ENCODE measurements at regions not wholly inside any gene's neighbourhood (a gene's known extent, or its start where the extent isn't known, plus 50 kb on each side); places are given as distances from the start of the nearest gene placed in this dataset.
"Not testable (repeated sequence)": the region's sequence is repeated elsewhere in the genome, so short reads cannot be mapped to it uniquely, and the experiment has no call there.

DNA sequence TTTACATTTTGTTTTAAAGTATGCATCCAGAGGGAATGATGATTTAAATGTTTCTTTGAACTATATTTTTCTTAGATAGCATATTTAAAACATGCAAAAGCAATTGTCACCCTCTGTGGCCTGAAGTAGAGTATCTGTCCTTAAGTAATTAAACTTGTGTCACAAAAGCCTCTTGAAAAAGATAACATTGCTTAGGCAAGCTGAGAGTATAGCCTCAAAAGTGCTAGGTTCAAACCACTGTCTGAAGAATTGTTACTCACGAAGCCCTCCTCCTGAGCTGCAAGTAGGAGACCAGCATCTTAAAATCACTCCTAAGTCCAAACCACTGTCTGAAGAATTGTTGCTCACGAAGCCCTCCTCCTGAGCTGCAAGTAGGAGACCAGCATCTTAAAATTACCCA, 378.0 kb upstream of the PRR16 start:
- no peak for DNase-seq (ENCODE audit: low read depth in 3 of 3)

DNA sequence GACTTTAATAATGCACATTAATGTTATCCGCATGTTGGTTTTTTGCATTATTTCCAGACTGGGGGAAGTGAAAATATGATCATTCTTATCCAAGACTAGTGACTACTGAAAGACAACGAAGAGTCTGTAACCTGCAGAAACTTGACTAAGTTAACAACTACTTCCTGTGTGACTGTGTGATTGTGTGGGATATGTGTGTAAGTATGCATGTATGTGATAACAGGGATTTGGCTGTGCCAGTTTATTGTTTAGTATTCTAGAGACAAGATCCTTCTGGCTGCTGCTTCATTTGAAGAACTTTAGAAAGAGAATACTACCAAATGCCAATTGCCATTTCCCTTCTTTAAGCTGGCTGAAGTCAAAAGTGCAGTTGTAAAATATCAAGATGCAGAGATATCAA, 375.7 kb upstream of the PRR16 start:
- no peak for DNase-seq (ENCODE audit: low read depth in 3 of 3)

GRCh38 chr5:120088836-120089235, 375.3 kb upstream of the PRR16 start:
- no peak for DNase-seq (ENCODE audit: low read depth in 3 of 3)

DNA sequence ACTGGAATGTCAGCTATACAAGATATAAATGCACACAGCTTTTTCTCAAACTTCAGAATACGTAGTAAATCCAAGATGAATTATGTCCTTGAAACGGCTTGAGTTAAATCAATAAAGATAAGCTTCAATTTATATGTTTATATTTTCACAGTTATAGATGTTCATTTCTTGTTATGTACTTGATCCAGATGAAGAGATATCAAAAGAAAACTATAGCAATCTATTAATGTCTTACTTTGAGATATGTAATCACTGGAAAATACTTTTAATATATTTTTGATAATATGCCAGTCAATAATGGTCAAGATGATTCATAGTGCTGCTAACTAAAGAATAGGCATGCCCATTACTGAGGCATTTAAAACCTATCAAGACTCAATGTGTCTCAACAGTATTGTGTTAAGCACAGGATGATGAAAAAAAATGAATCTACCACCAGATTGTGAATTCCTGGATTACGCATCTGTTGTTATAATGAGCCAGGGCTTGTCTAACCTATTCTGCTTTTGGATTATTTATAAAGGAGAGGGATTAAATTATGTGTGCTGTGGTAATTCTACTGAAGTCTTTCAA, 372.6 kb upstream of the PRR16 start:
- no peak for DNase-seq (ENCODE audit: low read depth in 3 of 3)

DNA sequence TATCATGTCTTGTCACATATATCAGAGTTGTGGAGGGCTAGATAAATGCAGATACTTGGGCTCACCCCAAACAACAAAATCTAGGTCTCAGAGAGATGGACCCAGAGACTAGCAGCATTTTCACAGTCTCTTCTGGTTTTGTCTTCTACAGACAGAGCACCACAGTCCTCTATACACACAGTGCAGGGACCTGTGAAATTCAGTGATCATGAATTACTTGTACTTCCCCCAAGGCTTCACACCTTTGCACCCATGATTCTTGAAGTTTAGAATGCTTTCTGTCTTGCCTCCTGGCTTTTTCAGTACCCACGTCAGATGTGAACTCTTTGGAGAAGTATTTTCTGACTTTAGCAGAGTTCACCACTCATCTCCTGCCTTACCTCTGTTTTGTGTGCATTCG, 371.5 kb upstream of the PRR16 start:
- DNase-seq (ENCODE audit: low read depth in 3 of 3), result no peak

DNA sequence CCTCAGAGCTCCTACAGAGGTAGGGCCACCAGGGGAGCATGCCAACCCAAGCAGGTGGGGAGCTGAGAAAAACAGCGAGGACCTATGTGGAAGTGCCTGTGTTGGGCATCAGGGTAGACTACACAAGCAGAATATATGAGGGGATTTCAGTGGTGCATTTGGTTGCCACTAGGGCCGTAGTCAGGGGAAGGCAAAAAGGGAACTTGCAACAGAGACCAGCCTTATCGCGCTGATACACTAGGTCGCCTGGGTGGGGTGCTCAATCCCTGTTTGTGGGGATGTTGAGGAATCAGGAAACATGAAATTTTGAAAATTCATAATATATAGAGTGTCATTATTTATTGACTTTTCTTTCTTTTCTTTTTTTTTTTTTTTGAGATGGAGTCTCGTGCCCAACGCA, 370.9 kb upstream of the PRR16 start:
- no peak for DNase-seq (ENCODE audit: low read depth in 3 of 3)

GRCh38 chr5:120096413-120096812, 367.7 kb upstream of the PRR16 start:
- no peak for DNase-seq (ENCODE audit: low read depth in 3 of 3)

DNA sequence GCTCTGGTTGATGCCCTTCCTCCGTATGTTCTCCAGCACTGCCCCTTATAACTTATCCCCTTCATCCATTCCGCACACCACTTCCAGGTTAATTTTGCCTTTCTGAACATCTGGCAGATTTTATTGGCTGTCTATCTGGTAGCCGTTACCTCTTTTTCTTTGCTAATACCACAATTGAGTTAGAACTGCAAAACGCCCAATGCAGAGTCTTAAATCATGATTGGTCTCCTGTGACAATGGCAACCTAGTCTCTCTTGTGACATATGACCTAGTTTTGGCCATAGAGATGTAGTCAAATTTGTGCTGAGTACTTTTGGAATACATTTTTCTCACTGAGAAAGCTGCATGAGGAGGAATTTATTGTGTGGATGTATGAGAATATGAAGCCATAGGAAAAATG, 365.7 kb upstream of the PRR16 start:
- no peak for DNase-seq (ENCODE audit: low read depth in 3 of 3)

- DNase-seq (ENCODE audit: low read depth in 3 of 3), result no peak
Measured at GRCh38 chr5:120098902-120099535, 365.1 kb upstream of the PRR16 start.

GRCh38 chr5:120101771-120102170, 362.3 kb upstream of the PRR16 start:
- no peak for DNase-seq (ENCODE audit: low read depth in 3 of 3)

DNA sequence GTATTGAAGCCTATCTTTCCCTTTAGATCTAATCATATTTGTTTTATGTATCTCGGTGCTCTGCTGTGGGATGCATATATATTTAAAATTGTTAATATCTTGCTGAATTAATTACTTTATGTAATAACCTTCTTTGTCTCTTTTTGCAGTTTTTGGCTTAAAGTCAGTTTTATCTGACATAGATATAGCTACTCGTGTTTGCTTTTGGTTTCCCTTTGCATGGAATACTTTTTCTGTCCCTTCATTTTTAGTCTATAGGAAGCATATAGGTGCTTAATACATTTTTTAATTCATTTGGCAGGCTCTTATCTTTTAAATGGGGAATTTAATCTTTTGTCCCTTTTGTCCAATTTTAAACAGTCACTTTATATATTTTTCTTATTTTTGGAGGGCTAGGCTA, 360.6 kb upstream of the PRR16 start:
- DNase-seq (ENCODE audit: low read depth in 3 of 3), result no peak

DNA sequence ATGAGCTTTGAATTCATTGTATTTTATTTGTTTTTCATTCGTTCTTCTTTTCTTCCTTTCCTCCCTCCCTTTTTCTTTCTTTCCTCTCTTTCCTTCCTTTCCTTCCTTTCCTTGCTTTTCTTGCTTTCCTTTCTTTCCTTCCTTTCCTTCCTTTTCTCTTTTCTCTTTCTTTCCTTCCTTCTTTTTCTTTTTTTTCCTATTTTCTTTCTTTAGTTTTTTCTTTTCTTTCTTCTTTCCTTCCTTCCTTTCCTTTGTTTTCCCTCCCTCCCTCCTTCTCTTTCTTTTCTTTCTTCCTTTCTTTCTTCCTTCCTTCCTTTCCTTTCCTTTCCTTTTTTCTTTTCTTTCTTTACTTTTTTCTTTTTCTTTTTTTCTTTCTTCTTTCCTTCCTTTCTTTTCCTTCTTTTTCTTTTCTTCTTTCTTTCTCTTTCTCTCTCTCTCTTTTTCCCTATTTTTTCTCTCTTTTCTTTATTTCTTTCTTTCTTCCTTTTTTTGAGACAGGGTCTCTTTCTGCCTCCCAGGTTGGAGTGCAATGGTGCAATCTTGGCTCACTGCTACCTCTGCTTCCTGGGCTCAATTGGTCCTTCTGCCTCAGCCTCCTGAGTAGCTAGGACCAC, 357.1 kb upstream of the PRR16 start:
- no peak for DNase-seq (ENCODE audit: low read depth in 3 of 3)

- DNase-seq (ENCODE audit: low read depth in 3 of 3), result no peak
Measured at GRCh38 chr5:120108586-120109248, 355.4 kb upstream of the PRR16 start.

DNA sequence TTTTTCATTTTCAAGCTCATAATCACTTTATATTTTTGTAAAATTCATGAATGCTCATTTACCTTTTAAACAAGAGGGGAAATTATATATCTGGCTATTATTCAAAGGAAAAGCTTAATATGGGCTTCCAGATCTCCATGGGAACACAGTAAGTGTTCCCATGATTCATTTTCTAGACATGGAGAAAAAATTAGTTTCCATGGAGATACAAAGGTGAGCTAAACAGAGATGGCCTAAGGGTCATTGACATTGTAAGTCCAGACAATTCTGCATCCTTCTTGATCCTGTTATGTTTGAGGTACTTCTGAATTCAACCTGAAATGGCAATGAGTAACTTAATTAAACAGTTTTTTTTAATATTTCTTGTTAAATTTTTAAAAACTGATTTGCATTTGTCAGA, 341.4 kb upstream of the PRR16 start:
- no peak for DNase-seq (ENCODE audit: low read depth in 3 of 3)

GRCh38 chr5:120124031-120124430, 340.1 kb upstream of the PRR16 start:
- DNase-seq (ENCODE audit: low read depth in 3 of 3), result no peak

- no peak for DNase-seq (ENCODE audit: low read depth in 3 of 3)
Measured at GRCh38 chr5:120124961-120125360, 339.1 kb upstream of the PRR16 start.

- DNase-seq (ENCODE audit: low read depth in 3 of 3), result not testable (repeated sequence)
Measured at GRCh38 chr5:120132347-120132746, 331.8 kb upstream of the PRR16 start.

DNA sequence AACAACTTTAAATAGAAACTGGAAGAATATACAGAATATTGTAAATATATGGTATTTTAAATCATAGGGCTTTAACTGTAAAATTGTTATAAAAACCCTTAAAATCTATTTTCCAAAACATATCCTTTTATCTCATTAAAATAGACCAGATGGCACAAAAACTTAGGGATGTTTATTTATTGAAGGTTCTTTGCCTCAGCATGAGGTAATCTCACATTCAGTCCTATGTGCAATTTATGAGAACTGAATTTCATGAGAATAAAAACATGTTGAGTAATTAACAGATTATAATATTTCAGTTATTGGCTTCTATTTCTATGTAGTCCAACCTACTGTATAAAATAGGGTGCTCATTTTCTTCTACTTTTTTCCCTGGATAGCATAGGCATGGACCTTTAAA, 329.2 kb upstream of the PRR16 start:
- DNase-seq (ENCODE audit: low read depth in 3 of 3), result no peak

DNA sequence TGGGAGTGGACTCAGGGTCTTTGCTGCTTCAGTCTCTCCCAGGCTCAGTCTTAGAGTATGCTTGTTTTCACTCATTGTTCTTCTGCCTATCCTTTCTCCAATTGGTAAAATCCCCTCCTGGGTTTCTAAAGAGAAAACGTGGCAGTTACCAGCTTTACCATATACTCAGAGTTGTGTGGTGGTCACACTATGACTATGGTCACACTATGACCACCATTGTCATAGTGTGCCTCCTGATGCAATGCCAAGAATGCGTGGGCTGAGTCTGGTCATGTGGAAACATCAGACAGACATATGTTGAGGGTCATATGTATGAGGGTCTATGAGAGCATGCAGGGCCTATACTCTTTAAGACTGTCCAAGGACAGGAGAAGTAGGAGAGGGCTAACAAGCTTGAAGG, 326.5 kb upstream of the PRR16 start:
- no peak for DNase-seq (ENCODE audit: low read depth in 3 of 3)

DNA sequence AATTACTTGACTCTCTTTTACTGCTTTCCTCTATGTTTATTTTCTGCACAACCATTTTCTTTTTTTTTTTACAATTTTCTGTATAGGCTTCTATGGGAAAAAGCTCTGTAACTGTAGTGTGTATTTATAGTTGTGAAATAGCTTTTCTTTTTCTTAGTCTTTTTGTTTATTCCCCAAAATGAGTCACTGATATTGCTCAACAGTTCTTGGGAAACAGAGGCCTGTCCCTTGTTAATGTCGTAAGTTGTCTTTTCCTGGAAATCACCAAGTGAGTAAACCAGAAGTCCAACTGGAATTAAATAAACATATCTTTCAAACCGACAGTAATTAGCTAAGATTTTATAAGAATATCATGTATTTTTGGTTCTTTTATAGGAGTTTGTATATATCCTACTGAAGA, 325.1 kb upstream of the PRR16 start:
- no peak for DNase-seq (ENCODE audit: low read depth in 3 of 3)

GRCh38 chr5:120140501-120140900, 323.6 kb upstream of the PRR16 start:
- DNase-seq (ENCODE audit: low read depth in 3 of 3), result no peak

DNA sequence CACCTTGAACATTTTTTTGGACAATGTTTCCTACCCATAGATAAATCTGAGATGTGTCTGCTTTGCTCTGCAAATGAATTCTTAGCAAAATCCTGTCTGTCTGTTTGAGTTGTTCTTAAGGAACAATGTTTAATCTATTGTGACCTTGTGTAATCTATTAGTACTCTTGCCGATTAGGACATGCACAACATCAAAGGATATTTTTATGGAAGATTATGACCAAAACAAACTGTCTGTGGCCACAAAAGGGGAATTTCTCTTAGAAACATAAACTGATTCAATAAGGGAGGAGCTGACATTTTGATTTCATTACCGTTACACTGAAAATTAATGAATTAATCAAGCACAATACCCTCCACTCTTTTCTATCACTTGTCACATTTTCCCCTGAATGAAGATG, 323.0 kb upstream of the PRR16 start:
- DNase-seq (ENCODE audit: low read depth in 3 of 3), result no peak

DNA sequence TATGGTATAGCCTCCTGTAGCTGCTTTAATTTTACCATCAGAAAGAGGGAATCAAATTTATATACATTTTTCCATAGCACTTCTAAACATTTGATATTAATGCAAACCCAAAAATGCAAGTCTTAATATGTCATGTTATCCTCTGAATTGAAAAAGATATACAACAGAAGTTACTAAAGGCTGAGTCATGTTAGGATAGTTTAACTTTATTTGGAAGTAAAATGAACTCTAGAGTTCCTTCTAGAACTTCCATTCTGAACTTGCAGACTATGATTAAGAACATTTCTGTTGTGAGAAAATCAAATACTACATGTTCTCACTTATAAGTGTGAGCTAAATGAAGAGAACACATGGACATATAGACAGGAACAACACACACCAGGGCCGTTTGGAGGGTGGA, 317.3 kb upstream of the PRR16 start:
- no peak for DNase-seq (ENCODE audit: low read depth in 3 of 3)
